Activated CD8-positive, alpha-beta memory T cell treated with anti-CD3 and anti-CD28 coated beads, Interleukin-2, amount 50 U/mL, for 24 hours (primary cell): ENCODE measurements at regions not wholly inside any gene's neighbourhood (a gene's known extent, or its start where the extent isn't known, plus 50 kb on each side); places are given as distances from the start of the nearest gene placed in this dataset.

Experiments
- DNase-seq: peaks from one replicate; pipeline ENCODE4 v3.0.0-alpha.2; 2020; ENCODE audit errors: extremely low read depth

- DNase-seq: no peak
These were observed 101.4 kb downstream of the TOMM20 start for GRCh38 chr1:235027076-235027861.

DNA sequence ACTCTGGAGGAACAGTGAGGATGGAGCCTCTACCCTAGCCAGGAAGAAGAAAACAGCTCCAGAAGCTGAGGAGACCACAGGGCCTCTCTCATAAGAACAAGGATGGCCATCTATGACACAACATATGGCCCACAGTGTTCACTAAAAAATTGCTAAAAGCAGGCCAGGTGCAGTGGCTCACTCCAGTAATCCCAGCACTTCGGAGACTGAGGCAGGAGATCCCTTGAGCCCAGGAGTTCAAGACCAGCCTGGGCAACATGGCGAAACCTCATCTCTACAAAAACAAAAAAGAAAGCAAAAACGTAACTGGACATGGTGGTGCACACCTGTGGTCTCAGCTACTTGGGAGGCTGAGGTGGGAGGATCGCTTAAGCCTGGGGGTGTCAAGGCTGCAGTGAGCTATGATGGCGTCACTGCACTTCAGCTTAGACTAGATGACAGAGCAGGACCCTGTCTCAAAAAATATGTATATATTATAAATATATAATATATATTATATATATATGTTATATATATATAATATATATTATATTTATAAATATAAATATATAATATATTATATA lies 103.1 kb downstream of the TOMM20 start:
- no peak for DNase-seq

DNA sequence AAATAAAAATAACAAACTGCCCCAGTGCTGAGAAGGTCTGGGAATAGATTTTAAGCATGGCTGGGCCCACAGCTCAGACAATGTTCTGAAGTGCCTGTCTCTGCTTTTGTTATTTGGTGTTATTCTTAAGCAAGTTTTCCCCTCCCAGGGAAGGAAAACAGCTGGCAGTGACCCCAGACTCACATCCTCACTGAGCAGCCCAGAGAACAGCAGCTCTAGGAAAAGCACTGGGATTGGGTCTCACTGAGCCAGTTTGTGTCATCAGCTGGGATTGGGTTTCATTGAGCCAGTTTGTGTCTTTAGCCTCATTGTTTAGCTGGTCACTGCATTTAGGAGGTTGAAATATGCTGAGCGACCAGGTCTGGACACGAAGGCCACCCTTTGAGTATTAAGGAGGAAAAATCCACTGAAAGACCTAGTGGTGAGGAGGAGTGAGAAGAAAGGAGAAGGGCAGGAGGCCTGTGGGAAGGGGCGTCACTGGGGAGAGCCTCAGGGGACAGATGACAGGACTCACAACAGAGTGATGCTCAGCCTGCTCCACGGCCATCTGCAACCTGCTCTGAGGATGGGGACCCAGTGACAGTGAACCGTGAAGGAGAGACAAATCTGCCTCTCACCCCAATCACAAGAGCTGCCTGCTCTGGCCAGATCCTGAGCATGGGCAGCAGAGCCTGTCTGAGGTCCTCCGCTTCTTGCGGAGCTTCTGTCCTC lies 103.8 kb downstream of the TOMM20 start:
- no peak for DNase-seq

DNA sequence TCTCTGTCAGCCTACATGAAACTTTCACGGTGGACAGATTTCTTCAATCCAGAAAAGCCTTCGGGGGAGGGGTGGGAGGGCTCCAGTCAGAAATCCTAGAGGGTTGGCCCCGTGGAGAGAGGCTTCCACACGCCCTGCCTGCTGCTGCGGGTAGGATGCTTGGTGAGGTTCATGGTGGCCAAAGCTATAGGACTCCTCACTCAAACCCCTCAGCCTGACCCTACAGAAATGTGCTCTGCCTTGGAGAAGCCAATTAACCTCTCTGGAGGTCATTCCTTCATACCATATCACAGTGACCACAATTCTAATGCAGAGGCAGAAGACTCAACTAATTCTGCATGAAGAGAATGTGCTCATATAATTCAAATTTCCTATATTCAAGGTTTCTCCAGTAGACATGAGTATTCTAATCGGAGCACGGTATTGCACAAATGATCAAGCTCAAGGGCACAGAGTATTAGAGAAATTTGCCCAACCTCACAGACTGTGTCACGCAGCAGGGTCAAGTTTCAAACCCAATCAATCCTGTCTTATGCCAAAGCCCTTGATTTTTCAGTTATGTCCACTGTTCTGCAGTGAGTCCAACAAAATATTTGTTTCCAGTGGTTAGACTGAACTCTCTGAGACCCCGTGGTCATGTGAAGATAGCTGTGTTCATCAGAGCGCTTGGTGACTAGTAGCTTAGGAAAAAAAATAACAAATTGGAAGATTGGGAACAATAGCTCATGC lies 104.8 kb downstream of the TOMM20 start:
- DNase-seq: no peak

- no peak for DNase-seq
These were observed 105.5 kb downstream of the TOMM20 start for GRCh38 chr1:235022981-235023710.

GRCh38 chr1:235022341-235022980 lies 106.2 kb downstream of the TOMM20 start:
- DNase-seq: no peak

DNA sequence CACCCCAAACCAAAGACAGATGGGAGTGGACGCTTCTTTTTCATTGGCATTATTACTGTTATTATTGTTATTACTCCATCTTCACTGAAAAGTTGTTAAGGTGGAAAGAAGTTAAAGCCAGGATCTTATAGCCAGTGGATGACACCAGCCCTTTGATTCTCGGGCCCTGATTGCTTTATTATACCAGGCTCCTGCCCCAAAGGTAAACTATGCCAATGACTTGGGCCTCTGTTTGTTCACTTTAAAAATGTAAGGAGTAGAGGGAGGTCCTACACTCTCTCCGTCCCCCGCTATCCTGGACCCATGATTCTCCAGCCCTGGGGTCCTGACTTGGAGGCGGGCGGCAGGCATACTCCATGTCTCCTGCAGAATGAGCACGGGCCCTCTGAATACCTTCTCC lies 106.8 kb downstream of the TOMM20 start:
- DNase-seq: no peak

GRCh38 chr1:235021321-235021720 lies 107.3 kb downstream of the TOMM20 start:
- no peak for DNase-seq

GRCh38 chr1:235019961-235020360 lies 108.7 kb downstream of the TOMM20 start:
- DNase-seq: no peak

- no peak for DNase-seq
These were observed 109.2 kb downstream of the TOMM20 start for GRCh38 chr1:235019471-235019870.

GRCh38 chr1:235018720-235019444 lies 109.8 kb downstream of the TOMM20 start:
- no peak for DNase-seq

GRCh38 chr1:235018161-235018560 lies 110.5 kb downstream of the TOMM20 start:
- no peak for DNase-seq

DNA sequence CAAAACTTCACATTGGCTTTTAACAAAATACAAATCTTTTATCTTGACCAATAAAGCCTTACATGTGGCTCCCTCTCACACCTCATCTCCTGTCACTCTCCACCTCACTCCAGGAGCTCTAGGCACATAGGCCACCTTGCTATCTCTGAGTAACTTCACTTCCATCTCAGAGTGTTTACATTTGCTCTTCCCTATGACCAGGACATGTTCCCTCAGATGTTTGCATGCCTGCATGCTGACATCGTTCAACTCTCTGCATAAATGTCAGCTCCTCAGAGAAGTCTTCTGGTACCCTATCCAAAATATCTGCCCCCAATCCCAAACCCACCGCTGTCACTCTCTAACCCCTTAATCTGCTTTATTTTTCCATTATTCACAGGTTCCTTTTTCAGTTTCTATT lies 110.9 kb downstream of the TOMM20 start:
- no peak for DNase-seq

DNA sequence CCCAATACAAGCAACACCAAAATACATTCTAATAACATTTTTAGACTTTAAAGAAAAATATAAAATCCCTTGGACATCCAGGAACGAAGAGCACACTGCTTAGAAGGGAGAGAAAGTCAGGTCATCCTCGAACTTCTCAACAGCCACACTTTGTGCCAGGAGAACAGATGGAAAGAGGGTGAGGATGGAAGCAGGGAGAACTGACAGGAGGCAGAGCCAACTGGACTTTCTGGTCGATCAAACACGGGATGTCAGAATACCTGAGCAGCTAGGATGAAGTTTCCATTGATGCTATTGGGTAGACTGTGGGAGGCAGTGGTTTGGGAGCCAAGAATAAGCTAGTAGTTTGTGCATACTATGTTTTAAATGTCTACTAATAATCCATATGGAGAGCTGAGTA lies 111.4 kb downstream of the TOMM20 start:
- DNase-seq: no peak

- DNase-seq: no peak
These were observed 113.2 kb downstream of the TOMM20 start for GRCh38 chr1:235015291-235015985.

DNA sequence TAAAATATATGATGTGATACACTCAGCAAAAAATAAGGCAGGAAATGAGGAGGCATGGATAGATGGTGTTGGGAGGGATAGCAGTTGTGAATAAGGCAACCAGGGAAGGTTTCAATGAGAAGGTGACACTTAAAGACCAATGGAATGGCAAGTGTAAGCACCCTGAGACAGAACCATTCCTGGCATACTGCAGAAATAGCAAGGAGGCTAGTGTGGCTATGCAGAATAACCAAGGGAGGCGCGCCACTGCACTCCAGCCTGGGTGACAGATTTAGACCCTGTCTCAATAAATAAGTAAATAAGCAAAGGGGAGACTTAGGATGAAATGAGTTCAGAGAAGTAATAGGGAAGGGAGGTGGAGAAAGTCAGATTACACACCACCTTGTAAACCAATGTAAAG lies 113.9 kb downstream of the TOMM20 start:
- no peak for DNase-seq

- DNase-seq: no peak
These were observed 115.1 kb downstream of the TOMM20 start for GRCh38 chr1:235013512-235013911.

GRCh38 chr1:235012436-235013210 lies 116.0 kb downstream of the TOMM20 start:
- DNase-seq: no peak
